ENCODE measurements at regions not wholly inside any gene's neighbourhood (a gene's known extent, or its start where the extent isn't known, plus 50 kb on each side); places are given as distances from the start of the nearest gene placed in this dataset.

DNA sequence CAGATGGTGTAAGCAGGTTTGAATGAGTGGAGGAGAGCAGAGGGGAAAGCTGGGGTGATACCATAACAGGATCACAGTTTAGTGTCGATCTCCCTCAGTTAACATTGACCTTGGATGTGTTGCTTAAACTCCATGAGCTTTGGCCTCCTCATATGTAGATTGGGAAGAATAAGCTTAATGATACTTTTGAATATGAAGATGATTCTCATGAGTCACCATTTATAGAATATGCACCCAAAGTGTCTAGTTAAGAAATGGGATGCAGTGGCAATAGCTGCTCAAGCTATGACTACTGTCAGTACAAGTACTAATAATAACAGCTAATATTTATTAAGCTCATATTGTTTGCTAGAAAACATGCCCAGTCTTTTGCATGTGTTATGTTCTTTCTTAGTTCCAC, 236.2 kb upstream of the KIRREL3 start:
- BruUV-seq (replicated peaks): no TSS peak
- RAD21 ChIA-PET (ENCODE audit: unreplicated experiment): no interaction called here

More for the DNA sequence above, 236.2 kb upstream of the KIRREL3 start:
- no peak for DNase-seq (ENCODE audit: low read depth, low spot score)
- FAIRE-seq: no peak
- Histone ChIP-seq H2AFZ (ENCODE audit: control insufficient read depth, low read depth, low read length) (no peak overlapping the region), H3K79me2 (ENCODE audit: control insufficient read depth, insufficient read depth, low read length) (no peaks in the 10 kb centered on the region), H3K27me3 (replicated peaks in 1 of 2; ENCODE audit: control insufficient read depth in 2 of 2, insufficient read depth in 2 of 2, low read length in 1 of 2) (no peaks in the 10 kb centered on the region; a peak in 2 of 4 replicates), H4K20me1 (ENCODE audit: control insufficient read depth, insufficient read depth) (no peaks in the 10 kb centered on the region), H3K4me3 (no peak overlapping the region), H3K4me1 (ENCODE audit: control insufficient read depth, insufficient read depth, low read length) (no peaks in the 10 kb centered on the region), H3K36me3 (ENCODE audit: control insufficient read depth in 2 of 2, insufficient read depth in 2 of 2, low read length in 1 of 2) (no peaks in the 10 kb centered on the region), H3K4me2 (ENCODE audit: control insufficient read depth, insufficient read depth) (no peak overlapping the region), H3K27ac (ENCODE audit: control insufficient read depth, insufficient read depth) (no peak overlapping the region), H3K9me3 (replicated peaks; ENCODE audit: control insufficient read depth, insufficient read depth, low read length) (no peaks in the 10 kb centered on the region), H3K9ac (ENCODE audit: control insufficient read depth, insufficient read depth, low read length) (no peak overlapping the region)
- intact Hi-C loops (cut with micrococcal nuclease; ENCODE audit: unreplicated experiment) (no loop called here), in situ Hi-C loops (cut with MboI) (no loop called here)
- ChIA-PET CTCF (interaction anchor here (0.6 to 1.0 kb wide), 3 partner anchors 33 to 109 kb away, joined by 3 read pairs; no protein-coding TSS in a partner anchor), SMC1A (ENCODE audit: uncharacterized antibody, unreplicated experiment) (interaction anchor here (0.5 kb wide), 1 partner anchor 1605 kb away, joined by 3 read pairs; no protein-coding TSS in a partner anchor), POLR2A (no interaction called here)
- no peak for ATAC-seq
- 0% methylated on average over 1 of the region's 1 CpG for WGBS (ENCODE audit: insufficient coverage, insufficient replicate concordance, low lambda C conversion rate, missing lambda C conversion rate)
- TF ChIP-seq FOXM1 (IDR thresholded peaks at IDR 0.05; ENCODE audit: low read depth, low read length) (no peak), KDM1A (IDR thresholded peaks at IDR 0.05; ENCODE audit: borderline replicate concordance) (no peak), KLF5 (IDR thresholded peaks at IDR 0.05; ENCODE audit: partially characterized antibody) (no peak), MTA2 (IDR thresholded peaks at IDR 0.05; ENCODE audit: low read depth) (no peak), MYB (IDR thresholded peaks at IDR 0.05; ENCODE audit: borderline replicate concordance, low read depth, low read length) (no peak), RUNX3 (IDR thresholded peaks at IDR 0.05; ENCODE audit: low read length) (no peak), ASH2L (IDR thresholded peaks at IDR 0.05; ENCODE audit: borderline replicate concordance, low read depth) (no peak), HDGF (IDR thresholded peaks at IDR 0.05) (no peak), RELA (IDR thresholded peaks at IDR 0.05; ENCODE audit: borderline replicate concordance, partially characterized antibody) (no peak), ETV6 (conservative IDR thresholded peaks at IDR 0.05 in 1 of 2, IDR thresholded peaks at IDR 0.05 in 1 of 2; ENCODE audit: borderline replicate concordance in 1 of 2, low read depth in 1 of 2) (no peak)
- TF ChIP-seq, protein P1, sequence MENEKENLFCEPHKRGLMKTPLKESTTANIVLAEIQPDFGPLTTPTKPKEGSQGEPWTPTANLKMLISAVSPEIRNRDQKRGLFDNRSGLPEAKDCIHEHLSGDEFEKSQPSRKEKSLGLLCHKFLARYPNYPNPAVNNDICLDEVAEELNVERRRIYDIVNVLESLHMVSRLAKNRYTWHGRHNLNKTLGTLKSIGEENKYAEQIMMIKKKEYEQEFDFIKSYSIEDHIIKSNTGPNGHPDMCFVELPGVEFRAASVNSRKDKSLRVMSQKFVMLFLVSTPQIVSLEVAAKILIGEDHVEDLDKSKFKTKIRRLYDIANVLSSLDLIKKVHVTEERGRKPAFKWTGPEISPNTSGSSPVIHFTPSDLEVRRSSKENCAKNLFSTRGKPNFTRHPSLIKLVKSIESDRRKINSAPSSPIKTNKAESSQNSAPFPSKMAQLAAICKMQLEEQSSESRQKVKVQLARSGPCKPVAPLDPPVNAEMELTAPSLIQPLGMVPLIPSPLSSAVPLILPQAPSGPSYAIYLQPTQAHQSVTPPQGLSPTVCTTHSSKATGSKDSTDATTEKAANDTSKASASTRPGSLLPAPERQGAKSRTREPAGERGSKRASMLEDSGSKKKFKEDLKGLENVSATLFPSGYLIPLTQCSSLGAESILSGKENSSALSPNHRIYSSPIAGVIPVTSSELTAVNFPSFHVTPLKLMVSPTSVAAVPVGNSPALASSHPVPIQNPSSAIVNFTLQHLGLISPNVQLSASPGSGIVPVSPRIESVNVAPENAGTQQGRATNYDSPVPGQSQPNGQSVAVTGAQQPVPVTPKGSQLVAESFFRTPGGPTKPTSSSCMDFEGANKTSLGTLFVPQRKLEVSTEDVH (IDR thresholded peaks at IDR 0.05; ENCODE audit: low read depth, partially characterized antibody): no peak

Measured in GM12878 (cell line).